ENCODE measurements at regions not wholly inside any gene's neighbourhood (a gene's known extent, or its start where the extent isn't known, plus 50 kb on each side); places are given as distances from the start of the nearest gene placed in this dataset.

- TF ChIP-seq SPI1 (IDR thresholded peaks at IDR 0.05; ENCODE audit: borderline replicate concordance, low read depth) = no peak
- TF ChIP-seq, protein P1, sequence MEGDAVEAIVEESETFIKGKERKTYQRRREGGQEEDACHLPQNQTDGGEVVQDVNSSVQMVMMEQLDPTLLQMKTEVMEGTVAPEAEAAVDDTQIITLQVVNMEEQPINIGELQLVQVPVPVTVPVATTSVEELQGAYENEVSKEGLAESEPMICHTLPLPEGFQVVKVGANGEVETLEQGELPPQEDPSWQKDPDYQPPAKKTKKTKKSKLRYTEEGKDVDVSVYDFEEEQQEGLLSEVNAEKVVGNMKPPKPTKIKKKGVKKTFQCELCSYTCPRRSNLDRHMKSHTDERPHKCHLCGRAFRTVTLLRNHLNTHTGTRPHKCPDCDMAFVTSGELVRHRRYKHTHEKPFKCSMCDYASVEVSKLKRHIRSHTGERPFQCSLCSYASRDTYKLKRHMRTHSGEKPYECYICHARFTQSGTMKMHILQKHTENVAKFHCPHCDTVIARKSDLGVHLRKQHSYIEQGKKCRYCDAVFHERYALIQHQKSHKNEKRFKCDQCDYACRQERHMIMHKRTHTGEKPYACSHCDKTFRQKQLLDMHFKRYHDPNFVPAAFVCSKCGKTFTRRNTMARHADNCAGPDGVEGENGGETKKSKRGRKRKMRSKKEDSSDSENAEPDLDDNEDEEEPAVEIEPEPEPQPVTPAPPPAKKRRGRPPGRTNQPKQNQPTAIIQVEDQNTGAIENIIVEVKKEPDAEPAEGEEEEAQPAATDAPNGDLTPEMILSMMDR (IDR thresholded peaks at IDR 0.05; ENCODE audit: insufficient read depth, low read length) = no peak
- no peak for TF ChIP-seq POLR2AphosphoS5 (IDR thresholded peaks at IDR 0.05; ENCODE audit: low read depth)
- TF ChIP-seq, protein P2, sequence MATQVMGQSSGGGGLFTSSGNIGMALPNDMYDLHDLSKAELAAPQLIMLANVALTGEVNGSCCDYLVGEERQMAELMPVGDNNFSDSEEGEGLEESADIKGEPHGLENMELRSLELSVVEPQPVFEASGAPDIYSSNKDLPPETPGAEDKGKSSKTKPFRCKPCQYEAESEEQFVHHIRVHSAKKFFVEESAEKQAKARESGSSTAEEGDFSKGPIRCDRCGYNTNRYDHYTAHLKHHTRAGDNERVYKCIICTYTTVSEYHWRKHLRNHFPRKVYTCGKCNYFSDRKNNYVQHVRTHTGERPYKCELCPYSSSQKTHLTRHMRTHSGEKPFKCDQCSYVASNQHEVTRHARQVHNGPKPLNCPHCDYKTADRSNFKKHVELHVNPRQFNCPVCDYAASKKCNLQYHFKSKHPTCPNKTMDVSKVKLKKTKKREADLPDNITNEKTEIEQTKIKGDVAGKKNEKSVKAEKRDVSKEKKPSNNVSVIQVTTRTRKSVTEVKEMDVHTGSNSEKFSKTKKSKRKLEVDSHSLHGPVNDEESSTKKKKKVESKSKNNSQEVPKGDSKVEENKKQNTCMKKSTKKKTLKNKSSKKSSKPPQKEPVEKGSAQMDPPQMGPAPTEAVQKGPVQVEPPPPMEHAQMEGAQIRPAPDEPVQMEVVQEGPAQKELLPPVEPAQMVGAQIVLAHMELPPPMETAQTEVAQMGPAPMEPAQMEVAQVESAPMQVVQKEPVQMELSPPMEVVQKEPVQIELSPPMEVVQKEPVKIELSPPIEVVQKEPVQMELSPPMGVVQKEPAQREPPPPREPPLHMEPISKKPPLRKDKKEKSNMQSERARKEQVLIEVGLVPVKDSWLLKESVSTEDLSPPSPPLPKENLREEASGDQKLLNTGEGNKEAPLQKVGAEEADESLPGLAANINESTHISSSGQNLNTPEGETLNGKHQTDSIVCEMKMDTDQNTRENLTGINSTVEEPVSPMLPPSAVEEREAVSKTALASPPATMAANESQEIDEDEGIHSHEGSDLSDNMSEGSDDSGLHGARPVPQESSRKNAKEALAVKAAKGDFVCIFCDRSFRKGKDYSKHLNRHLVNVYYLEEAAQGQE (IDR thresholded peaks at IDR 0.05; ENCODE audit: insufficient replicate concordance, low read depth) = no peak
- TF ChIP-seq GABPA (IDR thresholded peaks at IDR 0.05; ENCODE audit: low read depth) = no peak
- Histone ChIP-seq H3K4me3 (replicated peaks; ENCODE audit: insufficient read depth, low read length) (no peak overlapping the region), H3K27me3 (ENCODE audit: insufficient read depth, poor library complexity, severe bottlenecking) (no peaks in the 10 kb centered on the region), H3K27ac (replicated peaks) (no peak overlapping the region)
- no peak for DNase-seq (ENCODE audit: low read depth in 1 of 2, low spot score in 1 of 2)
Observed at GRCh38 chr11:41935795-41936194, 476.3 kb upstream of the LRRC4C start.

DNA sequence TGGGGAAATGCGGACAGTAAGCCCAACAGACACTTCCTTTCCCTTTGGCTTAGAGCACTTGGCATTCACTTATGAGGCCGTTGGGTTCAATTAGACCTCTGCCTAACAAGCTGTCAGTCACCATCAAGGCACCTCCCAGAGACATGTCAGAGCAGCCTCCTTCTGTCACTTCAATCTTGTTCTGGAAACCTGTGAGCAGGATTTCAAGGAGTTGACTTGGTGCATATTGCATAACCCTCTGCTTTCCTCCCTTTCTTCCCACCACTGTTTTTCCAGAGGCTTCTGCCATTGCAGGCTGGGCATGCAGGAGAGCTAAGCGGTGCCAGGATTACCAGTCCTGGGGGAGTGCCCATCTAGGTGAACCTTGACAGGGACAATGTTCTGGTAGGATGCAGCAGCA, 484.2 kb upstream of the LRRC4C start:
- Histone ChIP-seq H3K27ac (replicated peaks) (no peak overlapping the region), H3K4me3 (replicated peaks; ENCODE audit: insufficient read depth, low read length) (no peak overlapping the region), H3K27me3 (ENCODE audit: insufficient read depth, poor library complexity, severe bottlenecking) (no peaks in the 10 kb centered on the region)
- TF ChIP-seq, protein P1 (IDR thresholded peaks at IDR 0.05; ENCODE audit: insufficient read depth, low read length) = no peak
- TF ChIP-seq, protein P2 (IDR thresholded peaks at IDR 0.05; ENCODE audit: insufficient replicate concordance, low read depth) = no peak
- TF ChIP-seq GABPA (IDR thresholded peaks at IDR 0.05; ENCODE audit: low read depth) = no peak
- TF ChIP-seq SPI1 (IDR thresholded peaks at IDR 0.05; ENCODE audit: borderline replicate concordance, low read depth) = no peak
- TF ChIP-seq POLR2AphosphoS5 (IDR thresholded peaks at IDR 0.05; ENCODE audit: low read depth) = no peak
- no peak for DNase-seq (ENCODE audit: low read depth in 1 of 2, low spot score in 1 of 2)

DNA sequence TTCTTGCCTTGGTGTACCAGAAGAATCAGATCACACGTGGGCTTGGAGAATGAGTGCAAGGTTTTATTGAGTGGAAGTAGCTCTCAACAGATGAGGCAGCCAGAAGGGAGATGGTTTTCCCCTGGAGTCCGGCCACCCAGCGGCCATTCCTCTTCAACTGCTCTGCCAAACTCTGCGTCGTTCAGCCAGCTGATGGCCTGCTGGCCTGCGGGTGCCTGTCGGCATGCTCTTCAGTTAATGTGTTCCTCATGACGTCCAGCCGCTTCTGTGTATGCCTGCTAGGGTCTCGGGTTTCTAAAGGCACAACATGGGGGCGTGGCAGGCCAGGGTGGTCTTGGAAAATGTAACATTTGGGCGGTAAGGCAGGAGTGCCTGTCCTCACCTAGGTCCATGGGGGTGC, 487.9 kb upstream of the LRRC4C start:
- Histone ChIP-seq H3K27ac (replicated peaks) (no peak overlapping the region), H3K27me3 (ENCODE audit: insufficient read depth, poor library complexity, severe bottlenecking) (no peaks in the 10 kb centered on the region), H3K4me3 (replicated peaks; ENCODE audit: insufficient read depth, low read length) (no peak overlapping the region)
- TF ChIP-seq SPI1 (IDR thresholded peaks at IDR 0.05; ENCODE audit: borderline replicate concordance, low read depth) (no peak), GABPA (IDR thresholded peaks at IDR 0.05; ENCODE audit: low read depth) (no peak), POLR2AphosphoS5 (IDR thresholded peaks at IDR 0.05; ENCODE audit: low read depth) (no peak)
- TF ChIP-seq, protein P1 (IDR thresholded peaks at IDR 0.05; ENCODE audit: insufficient read depth, low read length) = no peak
- TF ChIP-seq, protein P2 (IDR thresholded peaks at IDR 0.05; ENCODE audit: insufficient replicate concordance, low read depth) = no peak
- DNase-seq (ENCODE audit: low read depth in 1 of 2, low spot score in 1 of 2) = no peak
